Esophagus muscularis mucosa (tissue), 4 donors: ENCODE measurements at regions not wholly inside any gene's neighbourhood (a gene's known extent, or its start where the extent isn't known, plus 50 kb on each side); places are given as distances from the start of the nearest gene placed in this dataset.

Experiments
- DNase-seq: peaks from one replicate; pipeline ENCODE4 v3.0.0-alpha.2; 2017; ENCODE audit errors: extremely low spot score
- H3K27ac ChIP-seq, 4 donors: fragments of 200-600 bp; sonication (generic); replicated peaks in 1 of 4; 1 replicate in 3 of 4; 2 replicates in 1 of 4; pipeline ENCODE4 v1.5.1; 2016 to 2019; ENCODE audit warnings: mild to moderate bottlenecking in 1 of 4
- H3K27me3 ChIP-seq, 4 donors: fragments of 200-600 bp; sonication (generic); one replicate each; pipeline versions ENCODE4 v1.5.1 to v1.6.0; 2016 to 2019
- H3K36me3 ChIP-seq, 4 donors: fragments of 200-600 bp; sonication (generic); one replicate each; pipeline ENCODE4 v1.5.1; 2016 to 2019
- H3K4me1 ChIP-seq, 4 donors: fragments of 200-600 bp; sonication (generic); one replicate each; pipeline ENCODE4 v1.5.1; 2016 to 2019
- H3K4me3 ChIP-seq, 4 donors: fragments of 200-600 bp; sonication (generic); 1 replicate in 2 of 4; 2 replicates in 2 of 4; pipeline ENCODE4 v1.5.1; 2016 to 2019; ENCODE audit warnings: mild to moderate bottlenecking in 4 of 4, moderate library complexity in 1 of 4
- H3K9me3 ChIP-seq, 4 donors: fragments of 200-600 bp; sonication (generic); 1 replicate in 3 of 4; 2 replicates in 1 of 4; pipeline ENCODE4 v1.5.1; 2016 to 2019
- CTCF ChIP-seq, 3 experiments: fragments of 200-600 bp in 2 of 3; fragments of 450-650 bp in 1 of 3; sonication (generic) in 2 of 3; IDR thresholded peaks; one replicate each; pipeline ENCODE4 v1.5.1; 2017 to 2019; ENCODE audit warnings: antibody characterized with exemption in 3 of 3, mild to moderate bottlenecking in 2 of 3, moderate library complexity in 1 of 3
- EP300 ChIP-seq: sonication (generic); formaldehyde crosslinking; IDR thresholded peaks from one replicate; pipeline ENCODE4 v1.6.1; 2017; ENCODE audit warnings: antibody characterized with exemption
- POLR2A ChIP-seq: fragments of 450-650 bp; IDR thresholded peaks from one replicate; pipeline ENCODE4 v1.6.1; 2017; ENCODE audit warnings: antibody characterized with exemption, moderate library complexity, mild to moderate bottlenecking, low read depth
- POLR2AphosphoS5 ChIP-seq, 2 donors: sonication (generic); formaldehyde crosslinking; IDR thresholded peaks; one replicate each; pipeline ENCODE4 v1.6.1; 2017; ENCODE audit warnings: antibody characterized with exemption in 2 of 2
- WGBS: methylation state at CpG from one replicate; pipeline ENCODE4 v1.1.5; 2018; 5-methylcytosine and 5-hydroxymethylcytosine counted together
- intact Hi-C: fragments of 100-400 bp; cut with DNase I; formaldehyde crosslinking; loops from one replicate; pipeline ENCODE4 v1.15.1; 2023

- no peak overlapping the region for H3K4me3 ChIP-seq
- H3K27ac ChIP-seq, result no peak overlapping the region
- no peaks in the 10 kb centered on the region for H3K9me3 ChIP-seq
- TF ChIP-seq CTCF (IDR thresholded peaks at IDR 0.05), result no peak
- no peak for TF ChIP-seq POLR2AphosphoS5 (IDR thresholded peaks at IDR 0.05)
- no peak for TF ChIP-seq POLR2A
- TF ChIP-seq EP300, result no peak
- 91% methylated on average over 2 of the region's 2 CpGs for WGBS
- intact Hi-C loops, result no loop called here
- no peak for DNase-seq
- H3K4me1 ChIP-seq, result peaks cover 0 to 3% (median 0%) of the 10 kb centered on the region in 4 donors
- no peaks in the 10 kb centered on the region for H3K36me3 ChIP-seq
- H3K27me3 ChIP-seq, result no peaks in the 10 kb centered on the region
These were observed 252.2 kb upstream of the SOX2 start for GRCh38 chr3:181459516-181459915.

- Histone ChIP-seq H3K9me3 (no peaks in the 10 kb centered on the region), H3K27ac (no peak overlapping the region), H3K4me3 (no peak overlapping the region), H3K27me3 (no peaks in the 10 kb centered on the region), H3K36me3 (no peaks in the 10 kb centered on the region), H3K4me1 (peaks cover 0 to 3% (median 0%) of the 10 kb centered on the region in 4 donors)
- intact Hi-C loops, result no loop called here
- TF ChIP-seq POLR2AphosphoS5 (IDR thresholded peaks at IDR 0.05) (no peak), CTCF (IDR thresholded peaks at IDR 0.05) (no peak), POLR2A (no peak), EP300 (no peak)
- DNase-seq, result no peak
These were observed 252.9 kb upstream of the SOX2 start for GRCh38 chr3:181458857-181459256.

- peaks cover 0 to 3% (median 0%) of the 10 kb centered on the region in 4 donors for H3K4me1 ChIP-seq
- TF ChIP-seq EP300, result no peak
- TF ChIP-seq POLR2AphosphoS5 (IDR thresholded peaks at IDR 0.05), result no peak
- no peak for TF ChIP-seq CTCF (IDR thresholded peaks at IDR 0.05)
- TF ChIP-seq POLR2A, result no peak
- intact Hi-C loops, result no loop called here
- H3K27me3 ChIP-seq, result no peaks in the 10 kb centered on the region
- H3K4me3 ChIP-seq, result no peak overlapping the region
- H3K36me3 ChIP-seq, result no peaks in the 10 kb centered on the region
- DNase-seq, result no peak
- H3K9me3 ChIP-seq, result no peaks in the 10 kb centered on the region
- H3K27ac ChIP-seq, result no peak overlapping the region
- 79% methylated on average over 4 of the region's 4 CpGs for WGBS
These were observed 254.0 kb upstream of the SOX2 start for GRCh38 chr3:181457756-181458155.

GRCh38 chr3:181457190-181457589 is 254.5 kb upstream of the SOX2 start:
- Histone ChIP-seq H3K27ac (no peak overlapping the region), H3K4me3 (no peak overlapping the region), H3K4me1 (peaks cover 0 to 3% (median 0%) of the 10 kb centered on the region in 4 donors), H3K9me3 (no peaks in the 10 kb centered on the region), H3K36me3 (no peaks in the 10 kb centered on the region), H3K27me3 (no peaks in the 10 kb centered on the region)
- intact Hi-C loops, result no loop called here
- DNase-seq, result no peak
- 83% methylated on average over 9 of the region's 9 CpGs for WGBS
- TF ChIP-seq POLR2A, result no peak
- no peak for TF ChIP-seq POLR2AphosphoS5 (IDR thresholded peaks at IDR 0.05)
- no peak for TF ChIP-seq EP300

GRCh38 chr3:181455276-181455675 is 256.4 kb upstream of the SOX2 start:
- Histone ChIP-seq H3K36me3 (no peaks in the 10 kb centered on the region), H3K4me1 (peaks cover 0 to 3% (median 0%) of the 10 kb centered on the region in 4 donors), H3K9me3 (no peaks in the 10 kb centered on the region), H3K4me3 (no peak overlapping the region), H3K27me3 (no peaks in the 10 kb centered on the region), H3K27ac (no peak overlapping the region)
- TF ChIP-seq POLR2A (no peak), CTCF (IDR thresholded peaks at IDR 0.05) (no peak), POLR2AphosphoS5 (IDR thresholded peaks at IDR 0.05) (no peak), EP300 (no peak)
- DNase-seq, result no peak
- WGBS, result 60% methylated on average over 1 of the region's 1 CpG
- intact Hi-C loops, result no loop called here
